HCT116 (cell line): ENCODE measurements at regions not wholly inside any gene's neighbourhood (a gene's known extent, or its start where the extent isn't known, plus 50 kb on each side); places are given as distances from the start of the nearest gene placed in this dataset.

Experiments
- ATAC-seq: fragments of 200-7000 bp; cut with Tn5 transposase; 2 replicates; pipeline ENCODE4 v1.9.1; 2020; ENCODE audit warnings: mild to moderate bottlenecking, moderate library complexity
- BruUV-seq: library from RNA; stranded (reverse); fragments of 400-500 nt; replicated peaks from 2 replicates; lab custom pipeline; 2021; lab: Mats Ljungman, UMichigan
- CTCF ChIA-PET: fragments of 300-600 bp; sonication (Branson Sonifier 250); formaldehyde crosslinking; loops from one replicate; lab custom pipeline; 2021; ENCODE audit warnings: antibody characterized with exemption; lab: Charles Lee
- POLR2A ChIA-PET: fragments of 300-600, 350-600 bp; sonication (Branson Sonifier 250); formaldehyde crosslinking; loops from one replicate; lab custom pipeline; 2021; ENCODE audit warnings: antibody characterized with exemption; lab: Charles Lee
- RAD21 ChIA-PET, 2 experiments: fragments of 300-600 bp; sonication (Branson Sonifier 250); formaldehyde crosslinking; loops; one replicate each; lab custom pipeline; 2023; ENCODE audit warnings: low total read pairs in 2 of 2; ENCODE audit not compliant: uncharacterized antibody in 2 of 2, unreplicated experiment in 2 of 2, low non-redundant PET in 1 of 2; lab: Charles Lee
- DNase-seq: peaks from one replicate; pipeline ENCODE4 v3.0.0-alpha.2; 2010; ENCODE audit warnings: low read depth, low spot score
- H2AFZ ChIP-seq: fragments of 200-600 bp; shearing (Covaris generic), sonication (generic); 2 replicates; pipeline ENCODE4 v1.6.1; 2017; ENCODE audit warnings: low read depth, mixed run types, mixed read lengths, antibody characterized with exemption, low read length; ENCODE audit not compliant: poor library complexity, severe bottlenecking
- H3K27ac ChIP-seq: 2 replicates; pipeline ENCODE4 v1.5.1; 2012; ENCODE audit warnings: low read depth, low read length
- H3K27me3 ChIP-seq: fragments of 200-600 bp; sonication (generic); 2 replicates; pipeline ENCODE4 v1.6.1; 2016; ENCODE audit warnings: mixed run types, low read length, mixed read lengths; ENCODE audit not compliant: insufficient read depth
- H3K36me3 ChIP-seq, 2 experiments: fragments of 200-500 bp in 1 of 2; fragments of 200-600 bp in 1 of 2; sonication (Bioruptor generic) in 1 of 2; sonication (generic) in 1 of 2; 2 replicates each; pipeline versions ENCODE4 v1.5.1 to v1.6.1; 2014 to 2016; ENCODE audit warnings: low read length in 2 of 2, inconsistent platforms in 1 of 2, mixed read lengths in 1 of 2, mixed run types in 1 of 2; ENCODE audit not compliant: insufficient read depth in 2 of 2, control insufficient read depth in 1 of 2
- H3K4me1 ChIP-seq, 2 experiments: fragments of 200-600 bp in 1 of 2; sonication (generic) in 1 of 2; 2 replicates each; pipeline versions ENCODE4 v1.5.1 to v1.6.1; 2012 to 2017; ENCODE audit warnings: low read length in 2 of 2, inconsistent platforms in 1 of 2, mild to moderate bottlenecking in 1 of 2, mixed read lengths in 1 of 2, mixed run types in 1 of 2, moderate library complexity in 1 of 2; ENCODE audit not compliant: insufficient read depth in 2 of 2, control insufficient read depth in 1 of 2
- H3K4me2 ChIP-seq: fragments of 200-600 bp; sonication (generic); 2 replicates; pipeline ENCODE4 v1.6.1; 2017; ENCODE audit warnings: mixed run types, low read length, mixed read lengths
- H3K4me3 ChIP-seq, 2 experiments: fragments of 200-600 bp in 1 of 2; sonication (generic) in 1 of 2; replicated peaks in 1 of 2; 2 replicates each; pipeline ENCODE4 v1.5.1; 2011 to 2016; ENCODE audit warnings: low read length in 2 of 2, control low read depth in 1 of 2, low read depth in 1 of 2, mild to moderate bottlenecking in 1 of 2, mixed read lengths in 1 of 2, mixed run types in 1 of 2
- H3K79me2 ChIP-seq: fragments of 200-600 bp; sonication (generic); 2 replicates; pipeline ENCODE4 v1.6.1; 2017; ENCODE audit warnings: mild to moderate bottlenecking, mixed run types, low read length, moderate library complexity, mixed read lengths; ENCODE audit not compliant: insufficient read depth
- H3K9ac ChIP-seq: fragments of 200-600 bp; sonication (generic); 2 replicates; pipeline ENCODE4 v1.6.1; 2016; ENCODE audit warnings: low read length, mixed read lengths
- H3K9me2 ChIP-seq: fragments of 200-600 bp; sonication (generic), shearing (Covaris generic); 2 replicates; pipeline ENCODE4 v1.6.1; 2017; ENCODE audit warnings: mixed run types, mild to moderate bottlenecking, moderate library complexity; ENCODE audit not compliant: insufficient read depth
- H3K9me3 ChIP-seq, 2 experiments: fragments of 200-500 bp in 1 of 2; fragments of 200-600 bp in 1 of 2; sonication (Bioruptor generic) in 1 of 2; sonication (generic) in 1 of 2; 2 replicates each; pipeline ENCODE4 v1.6.1; 2014 to 2017; ENCODE audit warnings: low read length in 2 of 2, mixed read lengths in 2 of 2, inconsistent platforms in 1 of 2, low read depth in 1 of 2, mild to moderate bottlenecking in 1 of 2, mixed run types in 1 of 2, moderate library complexity in 1 of 2; ENCODE audit not compliant: control insufficient read depth in 1 of 2, insufficient read depth in 1 of 2
- H4K20me1 ChIP-seq: fragments of 200-600 bp; sonication (generic), shearing (Covaris generic); 2 replicates; pipeline ENCODE4 v1.6.1; 2017; ENCODE audit warnings: mixed run types, mild to moderate bottlenecking, moderate library complexity; ENCODE audit not compliant: insufficient read depth
- CBX3 ChIP-seq: IDR thresholded peaks from 2 replicates; pipeline ENCODE4 v1.6.1; 2012; ENCODE audit warnings: low read depth
- EZH2phosphoT487 ChIP-seq: fragments of 200-600 bp; IDR thresholded peaks from 2 replicates; pipeline ENCODE4 v1.6.1; 2018; ENCODE audit warnings: antibody characterized with exemption, borderline replicate concordance
- POLR2A ChIP-seq: IDR thresholded peaks from 2 replicates; pipeline ENCODE4 v1.7.0; 2011; ENCODE audit warnings: borderline replicate concordance; ENCODE audit not compliant: insufficient read depth, insufficient read length; ENCODE audit errors: extremely low read depth
- ZBTB33 ChIP-seq: IDR thresholded peaks from 2 replicates; pipeline ENCODE4 v1.6.1; 2011; ENCODE audit warnings: mild to moderate bottlenecking, low read length, moderate library complexity; ENCODE audit not compliant: insufficient replicate concordance; ENCODE audit errors: extremely low read depth
- intact Hi-C: fragments of 100-400 bp; cut with micrococcal nuclease; formaldehyde crosslinking; loops from 2 replicates; pipeline ENCODE4 v1.10.0; 2022
- TF ChIP-seq, protein P1 (sequence below): IDR thresholded peaks from 2 replicates; pipeline ENCODE4 v1.6.1; 2012; ENCODE audit warnings: low read depth

- RAD21 ChIA-PET, result no interaction called here
- ATAC-seq (no peak), DNase-seq (no peak)
- H3K36me3 ChIP-seq, result no peaks in the 10 kb centered on the region
- no peaks in the 10 kb centered on the region for H3K79me2 ChIP-seq
- H4K20me1 ChIP-seq, result no peaks in the 10 kb centered on the region
- no peak overlapping the region for H3K4me3 ChIP-seq
- no peaks in the 10 kb centered on the region for H3K9me3 ChIP-seq
- 0 out of 2 replicates have a peak, but pooled peaks cover 5% of the 10 kb centered on the region for H3K27me3 ChIP-seq
- POLR2A ChIA-PET, result no interaction called here
- intact Hi-C loops, result no loop called here
- H3K9ac ChIP-seq, result no peak overlapping the region
- H3K27ac ChIP-seq, result no peak overlapping the region
- no TSS peak for BruUV-seq
- TF ChIP-seq CBX3 (no peak), EZH2phosphoT487 (no peak), POLR2A (no peak), ZBTB33 (no peak)
- TF ChIP-seq, protein P1, sequence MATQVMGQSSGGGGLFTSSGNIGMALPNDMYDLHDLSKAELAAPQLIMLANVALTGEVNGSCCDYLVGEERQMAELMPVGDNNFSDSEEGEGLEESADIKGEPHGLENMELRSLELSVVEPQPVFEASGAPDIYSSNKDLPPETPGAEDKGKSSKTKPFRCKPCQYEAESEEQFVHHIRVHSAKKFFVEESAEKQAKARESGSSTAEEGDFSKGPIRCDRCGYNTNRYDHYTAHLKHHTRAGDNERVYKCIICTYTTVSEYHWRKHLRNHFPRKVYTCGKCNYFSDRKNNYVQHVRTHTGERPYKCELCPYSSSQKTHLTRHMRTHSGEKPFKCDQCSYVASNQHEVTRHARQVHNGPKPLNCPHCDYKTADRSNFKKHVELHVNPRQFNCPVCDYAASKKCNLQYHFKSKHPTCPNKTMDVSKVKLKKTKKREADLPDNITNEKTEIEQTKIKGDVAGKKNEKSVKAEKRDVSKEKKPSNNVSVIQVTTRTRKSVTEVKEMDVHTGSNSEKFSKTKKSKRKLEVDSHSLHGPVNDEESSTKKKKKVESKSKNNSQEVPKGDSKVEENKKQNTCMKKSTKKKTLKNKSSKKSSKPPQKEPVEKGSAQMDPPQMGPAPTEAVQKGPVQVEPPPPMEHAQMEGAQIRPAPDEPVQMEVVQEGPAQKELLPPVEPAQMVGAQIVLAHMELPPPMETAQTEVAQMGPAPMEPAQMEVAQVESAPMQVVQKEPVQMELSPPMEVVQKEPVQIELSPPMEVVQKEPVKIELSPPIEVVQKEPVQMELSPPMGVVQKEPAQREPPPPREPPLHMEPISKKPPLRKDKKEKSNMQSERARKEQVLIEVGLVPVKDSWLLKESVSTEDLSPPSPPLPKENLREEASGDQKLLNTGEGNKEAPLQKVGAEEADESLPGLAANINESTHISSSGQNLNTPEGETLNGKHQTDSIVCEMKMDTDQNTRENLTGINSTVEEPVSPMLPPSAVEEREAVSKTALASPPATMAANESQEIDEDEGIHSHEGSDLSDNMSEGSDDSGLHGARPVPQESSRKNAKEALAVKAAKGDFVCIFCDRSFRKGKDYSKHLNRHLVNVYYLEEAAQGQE, result no peak
- H3K4me2 ChIP-seq, result no peak overlapping the region
- H2AFZ ChIP-seq, result no peak overlapping the region
- CTCF ChIA-PET, result no interaction called here
- H3K9me2 ChIP-seq, result no peaks in the 10 kb centered on the region
- no peaks in the 10 kb centered on the region for H3K4me1 ChIP-seq
These were observed 128.3 kb downstream of the FOXA2 start for GRCh38 chr20:22456109-22456508.
